NCI-H1694 treated with DMSO at 0.1 percent for 48 hours (cell line): ENCODE measurements at regions not wholly inside any gene's neighbourhood (a gene's known extent, or its start where the extent isn't known, plus 50 kb on each side); places are given as distances from the start of the nearest gene placed in this dataset.
"Not testable (repeated sequence)": the region's sequence is repeated elsewhere in the genome, so short reads cannot be mapped to it uniquely, and the experiment has no call there.

ENCODE experiments used
- DNase-seq: peaks from one replicate; lab custom pipeline; 2025; lab: John Stamatoyannopoulos, UW

DNA sequence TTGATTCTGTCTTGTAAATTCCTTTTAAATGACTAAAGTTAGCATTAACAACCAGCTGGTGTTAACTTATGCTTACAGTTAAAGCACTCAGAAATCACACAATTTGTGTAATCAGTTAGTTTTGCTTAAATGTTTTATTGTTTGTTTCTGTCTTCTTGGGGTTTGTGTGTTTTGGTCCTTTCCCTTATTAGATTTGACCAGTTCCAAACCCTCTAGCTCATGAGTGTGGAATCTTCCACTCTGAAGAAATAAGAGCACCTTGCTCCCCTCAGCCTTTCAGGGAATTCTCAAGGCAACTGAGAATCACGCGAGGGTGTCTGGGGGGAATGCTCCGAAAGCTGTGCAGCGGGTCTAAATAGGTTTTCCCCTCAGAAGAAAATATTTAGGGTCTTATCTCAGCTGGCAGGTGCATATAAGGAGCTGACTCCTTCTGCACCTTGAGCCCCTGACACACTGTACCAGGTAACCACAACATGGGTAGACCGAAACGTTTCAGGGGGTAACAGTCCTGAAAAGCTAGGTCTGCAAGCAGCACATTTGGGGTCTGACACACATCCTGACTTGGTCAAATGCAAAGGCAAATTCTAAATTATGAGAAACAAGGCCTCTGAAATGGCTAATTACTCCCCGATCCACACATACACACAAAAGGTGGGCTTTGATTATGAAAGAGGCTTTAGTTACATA is 188.1 kb upstream of the ETV3 start:
- DNase-seq = no peak

DNA sequence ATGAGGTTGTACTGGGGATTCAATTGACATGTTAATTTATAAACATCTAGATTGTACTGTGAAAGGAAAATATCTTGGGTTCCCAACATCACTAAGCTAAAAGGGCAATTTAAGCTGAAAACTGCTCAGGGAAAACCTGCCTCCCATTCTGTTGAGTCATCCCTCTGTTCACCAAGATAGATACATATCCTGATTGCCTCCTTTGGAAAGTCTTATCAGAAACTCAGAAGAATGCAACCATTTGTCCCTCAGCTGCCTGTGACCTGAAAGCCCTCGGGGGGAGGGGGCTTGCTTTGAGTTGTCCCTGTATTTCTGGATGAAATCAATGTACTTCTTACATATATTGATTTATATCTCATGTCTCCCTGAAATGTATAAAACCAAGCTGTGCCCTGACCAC is 187.0 kb upstream of the ETV3 start:
- no peak for DNase-seq

DNA sequence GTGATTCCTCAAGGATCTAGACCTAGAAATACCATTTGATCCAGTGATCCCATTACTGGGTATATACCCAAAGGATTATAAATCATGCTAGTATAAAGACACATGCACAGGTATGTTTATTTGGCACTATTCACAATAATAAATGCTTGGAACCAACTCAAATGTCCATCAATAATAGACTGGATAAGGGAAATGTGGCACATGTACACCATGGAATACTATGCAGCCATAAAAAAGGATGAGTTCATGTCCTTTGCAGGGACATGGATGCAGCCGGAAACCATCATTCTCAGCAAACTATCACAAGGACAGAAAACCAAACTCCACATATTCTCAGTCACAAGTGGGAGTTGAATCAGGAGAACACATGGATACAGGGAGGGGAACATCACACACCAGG is 183.8 kb upstream of the ETV3 start:
- not testable (repeated sequence) for DNase-seq

DNA sequence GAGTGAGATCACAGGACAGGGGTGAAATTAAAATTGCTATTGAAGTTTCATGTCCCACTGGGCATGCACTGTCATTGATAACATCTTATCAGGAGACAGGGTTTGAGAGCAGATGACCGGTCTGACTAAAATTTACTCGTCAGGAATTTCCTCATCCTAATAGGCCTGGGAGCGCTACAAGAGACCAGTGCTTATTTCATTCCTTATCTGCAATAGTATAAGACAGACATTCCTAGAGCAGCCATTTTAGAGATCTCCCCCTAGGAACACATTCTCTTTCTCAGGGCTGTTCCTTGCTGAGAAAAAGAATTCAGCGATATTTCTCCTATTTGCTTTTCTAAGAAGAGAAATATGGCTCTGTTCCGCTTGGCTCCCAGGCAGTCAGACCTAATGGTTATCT is 181.4 kb upstream of the ETV3 start:
- no peak for DNase-seq

DNA sequence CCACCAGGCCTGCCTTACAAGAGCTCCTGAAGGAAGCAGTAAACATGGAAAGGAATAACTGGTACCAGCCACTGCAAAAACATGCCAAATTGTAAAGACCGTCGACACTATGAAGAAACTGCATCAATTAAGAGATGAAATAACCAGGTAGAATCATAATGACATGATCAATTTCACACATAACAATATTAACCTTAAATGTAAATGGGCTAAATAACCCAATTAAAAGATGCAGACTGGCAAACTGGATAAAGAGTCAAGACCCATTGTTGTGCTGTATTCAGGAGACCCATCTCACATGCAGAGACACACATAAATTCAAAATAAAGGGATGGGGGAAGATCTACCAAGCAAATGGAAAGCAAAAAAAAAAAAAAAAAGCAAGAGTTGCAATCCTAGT is 179.0 kb upstream of the ETV3 start:
- DNase-seq = not testable (repeated sequence)

DNA sequence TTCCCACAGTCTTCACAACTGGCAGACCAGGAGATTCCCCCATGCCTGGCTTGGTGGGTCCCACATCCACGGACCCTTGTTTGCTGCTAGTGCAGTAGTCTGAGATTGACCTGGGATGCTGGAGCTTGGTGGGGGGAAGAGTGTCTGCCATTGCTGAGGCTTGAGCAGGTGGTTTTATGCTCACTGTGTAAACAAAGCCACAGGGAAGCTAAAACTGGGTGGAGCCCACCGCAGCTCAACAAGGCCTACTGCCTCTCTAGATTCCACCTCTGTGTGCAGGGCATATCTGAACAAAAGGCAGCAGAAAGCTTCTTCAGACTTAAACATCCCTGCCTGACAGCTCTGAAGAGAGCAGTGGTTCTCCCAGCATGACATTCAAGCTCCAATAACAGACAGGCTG is 177.3 kb upstream of the ETV3 start:
- no peak for DNase-seq

DNA sequence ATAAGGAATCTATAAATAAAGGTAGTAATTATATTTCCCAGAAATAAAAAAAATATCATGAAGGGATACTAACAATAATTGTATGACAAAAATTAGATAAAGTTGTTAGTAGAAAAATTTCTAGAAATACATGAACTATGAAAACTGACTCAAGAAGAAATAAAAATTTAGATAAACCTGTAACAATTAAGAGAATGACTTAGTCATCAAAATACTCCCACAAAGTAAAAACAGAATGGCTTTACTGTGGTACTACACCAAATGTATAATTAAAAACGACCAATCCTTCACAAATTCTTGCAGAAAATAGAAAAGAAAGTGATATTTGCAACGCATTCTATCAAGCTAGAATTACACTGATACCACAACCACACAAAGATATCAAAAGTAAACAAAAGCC is 176.2 kb upstream of the ETV3 start:
- DNase-seq = no peak

DNA sequence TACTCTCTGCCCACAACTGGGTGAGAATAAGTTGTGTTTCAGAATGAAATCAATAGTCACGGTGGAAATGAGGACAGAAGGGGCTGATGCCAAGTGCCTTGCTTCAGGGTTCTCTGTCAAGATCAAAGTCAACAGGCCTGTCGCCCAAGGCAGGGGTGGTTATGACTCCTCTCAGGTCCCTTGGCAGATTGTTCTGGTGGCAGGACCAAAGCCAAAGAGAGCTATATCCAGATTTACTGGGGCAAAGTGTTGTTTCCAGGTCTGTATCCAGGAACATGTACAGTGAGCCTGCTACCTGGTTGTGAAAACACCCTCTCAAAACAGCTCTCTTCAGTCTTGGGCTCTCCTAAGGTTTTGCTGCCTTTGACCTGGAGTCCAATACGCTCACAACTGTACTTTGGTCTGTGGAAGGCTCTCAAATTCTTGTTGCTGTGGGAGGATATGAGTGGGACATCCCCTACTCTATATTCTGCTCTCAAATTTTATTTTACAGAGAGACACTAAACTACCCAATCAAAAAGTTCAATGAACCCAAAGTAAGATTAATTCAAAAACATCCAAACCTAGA is 175.1 kb upstream of the ETV3 start:
- DNase-seq = no peak

DNA sequence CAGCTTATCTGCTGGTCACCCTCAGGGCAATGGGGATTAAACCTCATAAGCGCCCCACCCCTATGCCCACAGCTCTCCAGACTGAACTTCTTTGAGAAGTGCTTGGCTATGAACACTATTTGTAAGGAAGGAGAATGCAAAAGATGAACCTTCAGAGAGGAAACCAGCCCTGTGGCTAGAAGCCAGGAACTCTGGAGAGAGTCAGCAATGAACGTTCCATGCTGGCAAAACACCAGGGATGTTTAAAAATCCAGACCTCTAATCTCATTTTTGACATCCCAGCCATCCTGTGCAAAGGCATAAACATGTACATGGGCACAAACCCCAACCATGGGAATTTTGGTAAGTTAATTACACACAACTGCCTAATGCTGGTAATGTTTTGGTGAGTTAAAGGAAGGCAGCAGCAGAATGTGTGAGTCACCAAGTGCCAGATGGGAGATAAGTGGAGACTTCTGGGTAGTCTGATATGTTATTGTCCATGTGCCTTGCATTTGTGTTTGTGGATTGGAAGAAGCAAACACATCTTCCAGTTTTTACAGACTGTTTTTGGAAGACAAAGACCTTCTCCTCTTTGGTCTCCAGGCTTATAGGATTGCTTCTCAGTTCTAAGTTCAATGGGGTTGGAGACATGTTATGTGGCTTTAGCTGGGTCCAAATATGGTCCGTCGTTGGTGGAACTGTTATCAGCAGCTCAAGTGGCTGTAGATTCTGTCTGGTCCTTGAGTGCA is 174.1 kb upstream of the ETV3 start:
- DNase-seq = no peak

DNA sequence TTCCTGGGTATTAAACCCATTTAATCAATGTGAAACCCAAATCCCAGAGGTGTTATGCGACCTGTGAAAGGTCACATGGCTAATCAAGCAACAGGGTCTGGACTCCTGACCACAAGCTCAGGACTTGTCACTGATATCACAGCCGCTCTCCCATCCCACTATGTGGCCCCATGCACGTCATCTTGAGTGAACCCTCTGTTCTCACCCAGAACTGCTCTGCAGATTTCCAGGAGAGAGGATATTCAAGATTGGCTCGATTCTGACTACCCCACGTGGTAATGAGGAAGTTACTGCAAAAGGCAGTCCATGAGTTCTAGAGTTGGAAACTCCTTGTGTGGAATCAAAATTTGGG is 173.5 kb upstream of the ETV3 start:
- DNase-seq = no peak

DNA sequence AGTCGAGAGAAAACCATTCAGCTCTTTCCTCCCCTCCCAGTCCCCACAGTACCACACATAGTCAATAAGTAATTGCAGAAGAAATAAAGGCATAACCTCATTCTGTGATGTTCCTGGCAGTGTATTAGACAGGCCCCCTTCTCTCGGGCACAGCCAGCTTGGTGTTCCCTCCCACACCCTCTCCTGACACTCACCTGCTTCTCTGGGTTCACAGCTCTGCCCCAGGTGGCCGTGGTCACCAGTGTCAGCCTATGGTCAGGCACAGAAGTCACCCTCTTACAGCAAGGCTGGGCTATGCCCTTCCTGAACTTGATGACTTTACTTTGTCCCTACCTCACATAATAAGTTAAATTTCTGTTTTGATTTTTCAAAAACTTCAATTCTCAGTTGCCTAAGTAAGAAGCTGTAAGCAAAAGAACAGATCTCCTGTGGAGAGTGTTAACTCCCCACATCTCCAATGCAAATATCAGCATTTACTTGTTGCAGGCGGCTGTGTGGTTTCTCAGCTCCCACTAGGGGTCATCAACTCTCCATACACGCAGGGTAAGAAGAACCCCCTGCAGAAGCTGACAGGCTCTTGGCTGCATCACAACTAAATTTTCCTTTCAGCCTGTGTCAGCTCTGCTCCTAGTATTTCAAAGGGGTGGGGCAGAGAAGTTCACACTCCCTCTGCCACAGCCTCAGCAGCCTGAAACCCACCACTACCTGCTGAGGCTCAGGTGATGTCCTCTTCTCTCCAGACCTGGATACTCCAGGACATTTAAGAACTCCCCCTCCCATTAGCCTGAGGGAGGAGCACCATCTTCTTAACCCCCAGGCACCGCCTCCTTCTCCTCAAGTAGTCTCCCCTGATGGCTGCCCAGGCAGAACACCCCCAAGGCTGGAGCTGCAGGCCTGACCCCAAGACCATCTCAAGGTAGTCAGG is 172.9 kb upstream of the ETV3 start:
- DNase-seq = not testable (repeated sequence)

DNA sequence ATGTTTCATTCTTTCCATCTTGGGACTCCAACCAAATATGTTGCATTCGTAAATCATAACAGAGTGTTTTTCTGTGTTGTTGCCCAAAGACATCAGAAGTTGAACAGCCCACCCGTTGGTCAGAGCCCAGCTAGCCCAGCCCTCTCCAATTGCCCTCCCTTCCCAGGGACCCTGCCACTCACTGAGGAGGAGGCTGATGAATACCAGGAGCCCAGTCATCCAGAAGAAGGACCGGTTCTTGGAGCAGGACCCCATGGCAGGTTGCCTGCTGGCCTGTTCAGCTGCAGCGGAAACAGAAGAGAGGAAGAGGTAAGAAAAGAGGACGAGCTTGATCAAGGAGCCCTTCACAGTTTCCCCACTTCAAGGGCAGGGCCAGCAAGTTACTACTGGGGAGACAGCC is 172.2 kb upstream of the ETV3 start:
- no peak for DNase-seq

DNA sequence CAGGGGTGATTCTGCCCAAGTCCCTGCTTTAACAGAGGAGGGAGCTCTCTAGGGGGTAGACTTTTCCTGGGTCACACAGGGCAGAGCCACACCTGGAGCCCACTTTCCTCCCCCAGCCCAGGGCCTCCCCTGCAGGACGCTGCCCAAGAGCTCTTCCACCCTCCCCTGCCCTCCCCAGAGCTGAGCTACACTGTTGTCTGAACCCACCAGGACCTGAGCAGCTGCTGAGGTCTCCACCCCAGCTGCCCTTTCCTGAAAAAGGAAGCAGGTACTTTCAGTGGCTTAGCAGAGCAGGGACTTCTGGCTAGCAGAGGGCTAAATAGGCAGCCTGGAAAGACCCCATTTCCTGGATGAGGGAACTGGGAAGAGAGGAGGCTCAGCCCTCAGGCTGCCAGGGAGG is 169.3 kb upstream of the ETV3 start:
- no peak for DNase-seq

DNA sequence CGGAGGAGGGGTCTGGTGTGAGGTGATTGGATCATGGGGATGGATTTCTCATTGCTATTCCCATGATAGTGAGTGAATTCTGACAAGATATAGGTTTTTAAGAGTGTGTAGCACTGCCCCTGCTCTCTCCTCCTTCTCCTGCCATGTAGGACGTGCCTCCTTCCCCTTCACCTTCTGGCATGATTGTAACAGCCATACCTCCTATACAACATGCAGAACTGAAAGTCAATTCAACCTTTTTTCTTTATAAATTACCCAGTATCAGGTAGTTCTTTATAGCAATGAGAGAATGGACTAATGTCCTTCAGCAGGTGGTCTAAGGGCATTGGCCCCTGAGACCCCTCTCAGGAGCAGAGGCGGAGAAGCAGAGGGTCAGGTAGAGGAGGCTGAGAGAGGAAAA is 168.7 kb upstream of the ETV3 start:
- no peak for DNase-seq

DNA sequence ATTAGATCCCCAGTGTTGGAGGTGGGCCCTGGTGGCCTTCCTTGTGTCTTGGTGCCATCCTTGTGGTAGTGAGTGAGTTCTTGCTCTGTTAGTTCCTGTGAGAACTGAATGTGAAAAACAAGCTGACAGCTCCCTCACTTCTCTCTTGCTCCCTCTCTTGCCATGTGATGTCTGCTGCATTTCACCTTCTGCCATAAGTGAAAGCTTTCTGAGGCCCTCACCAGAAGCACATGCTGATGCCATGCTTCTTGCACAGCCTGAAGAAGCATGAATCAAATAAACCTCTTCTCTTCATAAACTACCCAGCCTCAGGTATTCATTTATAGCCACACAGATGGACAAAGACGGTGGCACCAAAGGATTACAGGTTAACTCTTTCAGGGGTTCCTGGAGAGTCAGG is 166.1 kb upstream of the ETV3 start:
- DNase-seq = no peak

DNA sequence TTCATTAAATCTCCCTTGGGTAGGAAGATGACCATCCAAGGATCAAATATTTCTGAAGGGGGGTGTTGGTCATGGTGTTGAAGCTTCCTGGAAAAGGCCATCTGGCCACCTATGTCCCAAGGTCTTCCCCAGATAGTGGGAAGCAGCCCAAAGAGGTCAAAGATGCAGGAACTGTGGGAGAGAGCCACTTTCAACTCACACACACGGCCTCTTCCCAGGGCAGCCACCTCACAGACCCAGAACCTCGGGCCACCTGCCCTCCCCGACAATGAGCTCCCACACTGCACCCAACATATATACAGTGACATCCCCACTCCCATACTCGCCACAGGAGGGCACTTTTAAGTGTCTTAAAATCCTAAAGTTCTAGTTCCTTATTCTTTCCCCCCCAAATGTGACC is 164.5 kb upstream of the ETV3 start:
- DNase-seq = no peak

DNA sequence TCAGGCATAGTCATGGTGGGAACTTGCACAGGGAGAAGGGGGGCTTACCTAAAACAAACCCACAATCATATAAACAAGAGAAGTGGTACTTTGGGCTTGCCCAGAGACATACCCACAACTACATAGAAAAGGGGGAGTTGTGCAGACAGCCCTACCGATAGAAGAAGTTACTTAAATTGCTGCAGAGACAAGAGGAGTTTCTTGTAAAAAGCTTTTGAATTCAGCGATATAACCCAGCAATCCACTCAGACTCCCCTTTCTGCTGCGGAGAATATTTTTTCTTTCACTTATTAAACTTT is 164.0 kb upstream of the ETV3 start:
- DNase-seq = no peak

DNA sequence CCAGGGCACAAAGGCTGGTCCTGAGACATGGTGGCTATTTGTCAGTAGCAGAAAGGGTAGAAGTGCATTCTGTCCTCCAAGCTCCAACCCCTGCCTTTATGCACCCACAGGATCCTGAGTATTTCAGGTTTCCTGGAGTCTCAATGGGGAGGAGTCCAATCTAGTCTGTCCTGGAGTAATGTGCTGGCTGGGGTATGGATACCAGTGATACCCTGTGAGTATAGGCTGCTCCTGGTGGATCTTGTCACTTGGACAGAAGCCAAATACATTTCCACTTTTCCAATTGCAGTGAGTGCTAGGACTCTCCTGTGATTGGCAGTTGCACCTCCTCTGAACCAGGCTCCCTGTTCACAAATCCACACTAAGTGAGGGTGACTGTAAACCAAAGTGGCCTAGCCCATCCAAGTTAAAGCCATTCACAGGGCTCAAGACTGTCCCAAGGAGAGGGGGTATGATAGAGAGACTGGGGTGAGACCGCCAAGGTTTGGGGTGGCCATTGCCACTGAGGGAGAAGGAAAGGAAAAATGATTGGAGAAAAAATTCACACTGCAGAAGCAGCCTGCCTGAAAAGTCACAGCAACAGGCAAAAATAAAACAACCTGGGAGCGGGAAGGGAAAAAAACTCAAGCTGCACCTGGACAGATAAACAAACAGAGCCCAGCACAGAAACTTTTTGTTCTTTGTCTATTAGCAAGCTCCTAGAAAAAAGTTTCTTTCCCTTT is 163.4 kb upstream of the ETV3 start:
- no peak for DNase-seq

DNA sequence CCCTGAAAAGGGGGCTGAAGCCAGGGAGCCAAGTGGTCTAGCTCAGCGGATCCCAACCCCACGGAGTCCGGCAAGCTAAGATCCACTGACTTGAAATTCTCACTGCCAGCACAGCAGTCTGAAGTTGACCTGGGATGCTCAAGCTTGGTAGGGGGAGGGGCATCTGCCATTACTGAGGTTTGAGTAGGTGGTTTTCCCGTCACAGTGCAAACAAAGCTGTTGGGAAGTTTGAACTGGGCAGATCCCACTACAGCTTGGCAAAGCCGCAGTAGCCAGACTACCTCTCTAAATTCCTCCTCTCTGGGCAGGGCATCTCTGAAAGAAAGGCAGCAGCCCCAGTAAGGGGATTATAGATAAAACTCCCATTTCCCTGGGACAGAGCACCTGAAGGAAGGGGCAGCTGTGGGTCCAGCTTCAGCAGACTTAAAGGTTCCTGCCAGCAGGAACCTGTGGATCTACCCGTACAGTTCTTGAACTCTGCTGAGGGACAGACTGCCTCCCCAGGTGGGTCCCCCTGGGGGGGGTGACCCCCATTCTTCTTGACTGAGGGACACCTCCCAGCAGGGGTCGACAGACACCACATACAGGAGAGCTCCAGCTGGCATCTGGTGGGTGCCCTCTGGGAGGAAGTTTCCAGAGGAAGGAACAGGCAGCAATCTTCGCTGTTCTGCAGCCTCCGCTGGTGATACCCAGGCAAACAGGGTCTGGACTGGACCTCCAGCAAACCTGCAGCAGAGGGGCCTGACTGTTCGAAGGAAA is 156.4 kb upstream of the ETV3 start:
- not testable (repeated sequence) for DNase-seq

DNA sequence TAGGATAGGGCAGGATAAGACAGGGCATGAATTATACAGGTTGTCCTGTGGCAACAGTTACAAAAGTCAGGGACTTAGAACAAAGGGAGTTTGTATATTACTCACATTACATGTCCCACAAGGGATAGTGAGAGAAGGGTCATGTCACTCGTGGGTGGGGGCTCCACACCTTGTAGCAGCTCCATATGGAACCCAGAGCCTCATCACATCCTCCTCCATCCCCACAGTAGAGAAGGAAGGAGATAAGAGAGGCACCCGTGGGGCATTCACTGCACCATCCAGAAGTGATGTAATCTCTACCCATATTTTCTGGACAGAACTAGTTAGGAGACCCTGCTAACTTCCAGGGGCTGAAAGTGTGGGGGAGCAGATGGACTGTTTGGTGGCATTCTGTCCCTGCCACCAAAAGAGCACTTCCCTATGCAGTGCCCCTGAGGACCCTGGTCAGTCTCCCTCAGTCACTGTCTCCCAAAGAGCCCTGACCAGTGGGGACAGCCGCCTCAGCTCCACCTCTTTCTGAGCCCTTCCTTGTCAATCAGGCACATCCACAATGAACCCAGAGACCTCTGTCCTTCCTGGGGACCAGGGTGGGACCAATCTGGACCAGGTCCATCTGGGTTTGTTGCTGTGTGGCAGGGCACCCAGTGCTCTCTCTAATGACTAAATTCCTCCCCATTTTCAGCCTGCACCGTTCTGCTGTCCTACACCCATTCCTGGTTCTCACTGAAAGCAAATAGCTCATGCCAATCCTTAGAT is 154.8 kb upstream of the ETV3 start:
- DNase-seq = no peak

DNA sequence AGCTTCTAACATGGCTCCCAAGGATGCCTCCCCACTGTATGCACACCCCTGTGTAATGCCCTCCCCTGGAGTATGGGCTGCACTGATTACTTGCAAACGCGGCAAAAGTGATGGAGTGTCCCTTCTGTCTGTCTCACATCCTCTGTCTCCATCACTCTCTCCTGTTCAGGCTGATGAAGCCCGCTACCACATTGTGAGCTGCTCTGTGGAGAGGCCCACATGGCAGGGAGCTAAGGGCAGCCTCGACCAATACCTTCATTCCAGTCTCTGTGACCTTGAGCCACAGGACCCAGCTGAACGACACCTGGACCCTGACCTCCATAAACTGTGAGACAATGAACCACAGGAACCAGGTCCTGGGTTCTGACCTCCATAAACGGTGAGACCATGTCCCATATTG is 154.1 kb upstream of the ETV3 start:
- no peak for DNase-seq
